ENCODE measurements at regions not wholly inside any gene's neighbourhood (a gene's known extent, or its start where the extent isn't known, plus 50 kb on each side); places are given as distances from the start of the nearest gene placed in this dataset.

GRCh38 chr11:81032906-81033305 is 1592.1 kb upstream of the TENM4 start:
- Histone ChIP-seq H2AK9ac (replicated peaks; ENCODE audit: low read depth, low read length, poor library complexity) (no peak overlapping the region), H3K27ac (ENCODE audit: insufficient read depth, low read length) (no peak overlapping the region), H3K36me3 (ENCODE audit: control insufficient read depth, insufficient read depth, low read length) (no peaks in the 10 kb centered on the region), H3K27me3 (ENCODE audit: control insufficient read depth, insufficient read depth, low read length) (no peaks in the 10 kb centered on the region), H3K4me2 (ENCODE audit: low read depth, low read length) (no peak overlapping the region), H2AK5ac (ENCODE audit: low read depth, low read length) (no peak overlapping the region), H4K20me1 (ENCODE audit: insufficient read depth, low read length) (no peaks in the 10 kb centered on the region), H2BK15ac (ENCODE audit: low read depth, low read length) (no peak overlapping the region), H3K56ac (ENCODE audit: extremely low read depth, insufficient read depth, low read length) (no peak overlapping the region), H3K23ac (ENCODE audit: low read depth, low read length) (no peak overlapping the region), H3K9ac (ENCODE audit: low read depth, low read length) (no peak overlapping the region), H3K4me1 (ENCODE audit: control insufficient read depth, insufficient read depth, low read length) (no peaks in the 10 kb centered on the region), H3K14ac (replicated peaks; ENCODE audit: low read depth, low read length) (no peak overlapping the region), H3K4me3 (ENCODE audit: insufficient read depth, low read depth, low read length) (no peak overlapping the region), H3K18ac (ENCODE audit: low read depth, low read length) (no peak overlapping the region), H4K8ac (ENCODE audit: low read depth in 2 of 2, low read length in 2 of 2) (no peak overlapping the region), H3K4ac (ENCODE audit: low read depth, low read length) (no peak overlapping the region), H2BK120ac (ENCODE audit: low read depth, low read length) (no peak overlapping the region), H3K9me1 (ENCODE audit: insufficient read depth, low read length) (no peaks in the 10 kb centered on the region), H4K5ac (ENCODE audit: low read depth, low read length) (no peak overlapping the region), H2BK20ac (ENCODE audit: low read depth, low read length) (no peak overlapping the region), H3K9me3 (ENCODE audit: control insufficient read depth, insufficient read depth, low read length) (peaks cover 2% of the 10 kb centered on the region; the same call in 1 of the 2 replicates), H2BK5ac (ENCODE audit: low read depth, low read length, poor library complexity, severe bottlenecking) (no peak overlapping the region), H4K91ac (ENCODE audit: insufficient read depth, low read depth, low read length) (no peak overlapping the region), H2AFZ (replicated peaks; ENCODE audit: low read length, poor library complexity) (no peak overlapping the region), H3K79me1 (ENCODE audit: low read depth in 1 of 2, low read length in 2 of 2) (no peaks in the 10 kb centered on the region)
- POLR2A ChIA-PET (ENCODE audit: unreplicated experiment) = no interaction called here
- intact Hi-C loops (cut with micrococcal nuclease) (no loop called here), dilution Hi-C loops (cut with HindIII; ENCODE audit: low sequenced_read_pairs, unreplicated experiment) (no loop called here), in situ Hi-C loops (cut with MboI; ENCODE audit: low sequenced_read_pairs) (no loop called here)
- CTCF ChIA-PET = interaction anchor here (0.8 kb wide), 1 partner anchor 16 kb away, joined by 3 read pairs; no protein-coding TSS in a partner anchor
- ATAC-seq (ENCODE audit: low read depth) = no peak
- BruUV-seq (replicated peaks) = no TSS peak
- 70% methylated on average over 4 of the region's 10 CpGs; no CpG with 5 or more reads in 1 of the 2 experiments for WGBS, 2 experiments (ENCODE audit: extremely low coverage in 2 of 2, insufficient read length in 1 of 2)
- TF ChIP-seq RFX5 (IDR thresholded peaks at IDR 0.05; ENCODE audit: low read depth, low read length) (no peak), CEBPB (IDR thresholded peaks at IDR 0.05; ENCODE audit: low read depth, low read length) (no peak), RCOR1 (IDR thresholded peaks at IDR 0.05; ENCODE audit: insufficient replicate concordance, low read length) (no peak), NFE2L2 (IDR thresholded peaks at IDR 0.05; ENCODE audit: low read depth, low read length) (no peak), MAZ (IDR thresholded peaks at IDR 0.05; ENCODE audit: borderline replicate concordance, low read depth, low read length) (no peak), CHD1 (IDR thresholded peaks at IDR 0.05; ENCODE audit: low read depth, low read length) (no peak), FOS (IDR thresholded peaks at IDR 0.05; ENCODE audit: low read depth, low read length) (no peak), RAD21 (IDR thresholded peaks at IDR 0.05; ENCODE audit: low read length) (no peak), MXI1 (IDR thresholded peaks at IDR 0.05; ENCODE audit: borderline replicate concordance, low read depth, low read length) (no peak), BHLHE40 (IDR thresholded peaks at IDR 0.05; ENCODE audit: low read depth, low read length) (no peak), MAFK (IDR thresholded peaks at IDR 0.05; ENCODE audit: low read depth, low read length) (no peak), USF2 (IDR thresholded peaks at IDR 0.05; ENCODE audit: low read depth, low read length) (no peak), SMC3 (IDR thresholded peaks at IDR 0.05; ENCODE audit: low read depth, low read length) (no peak), POLR2A (IDR thresholded peaks at IDR 0.05; ENCODE audit: low read depth, low read length) (no peak)
- TF ChIP-seq, protein P1, sequence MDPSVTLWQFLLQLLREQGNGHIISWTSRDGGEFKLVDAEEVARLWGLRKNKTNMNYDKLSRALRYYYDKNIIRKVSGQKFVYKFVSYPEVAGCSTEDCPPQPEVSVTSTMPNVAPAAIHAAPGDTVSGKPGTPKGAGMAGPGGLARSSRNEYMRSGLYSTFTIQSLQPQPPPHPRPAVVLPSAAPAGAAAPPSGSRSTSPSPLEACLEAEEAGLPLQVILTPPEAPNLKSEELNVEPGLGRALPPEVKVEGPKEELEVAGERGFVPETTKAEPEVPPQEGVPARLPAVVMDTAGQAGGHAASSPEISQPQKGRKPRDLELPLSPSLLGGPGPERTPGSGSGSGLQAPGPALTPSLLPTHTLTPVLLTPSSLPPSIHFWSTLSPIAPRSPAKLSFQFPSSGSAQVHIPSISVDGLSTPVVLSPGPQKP (IDR thresholded peaks at IDR 0.05; ENCODE audit: borderline replicate concordance, low read depth, low read length) = no peak
- TF ChIP-seq, protein P2, sequence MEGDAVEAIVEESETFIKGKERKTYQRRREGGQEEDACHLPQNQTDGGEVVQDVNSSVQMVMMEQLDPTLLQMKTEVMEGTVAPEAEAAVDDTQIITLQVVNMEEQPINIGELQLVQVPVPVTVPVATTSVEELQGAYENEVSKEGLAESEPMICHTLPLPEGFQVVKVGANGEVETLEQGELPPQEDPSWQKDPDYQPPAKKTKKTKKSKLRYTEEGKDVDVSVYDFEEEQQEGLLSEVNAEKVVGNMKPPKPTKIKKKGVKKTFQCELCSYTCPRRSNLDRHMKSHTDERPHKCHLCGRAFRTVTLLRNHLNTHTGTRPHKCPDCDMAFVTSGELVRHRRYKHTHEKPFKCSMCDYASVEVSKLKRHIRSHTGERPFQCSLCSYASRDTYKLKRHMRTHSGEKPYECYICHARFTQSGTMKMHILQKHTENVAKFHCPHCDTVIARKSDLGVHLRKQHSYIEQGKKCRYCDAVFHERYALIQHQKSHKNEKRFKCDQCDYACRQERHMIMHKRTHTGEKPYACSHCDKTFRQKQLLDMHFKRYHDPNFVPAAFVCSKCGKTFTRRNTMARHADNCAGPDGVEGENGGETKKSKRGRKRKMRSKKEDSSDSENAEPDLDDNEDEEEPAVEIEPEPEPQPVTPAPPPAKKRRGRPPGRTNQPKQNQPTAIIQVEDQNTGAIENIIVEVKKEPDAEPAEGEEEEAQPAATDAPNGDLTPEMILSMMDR (conservative IDR thresholded peaks at IDR 0.05; ENCODE audit: low read depth, low read length) = no peak
- no peak for DNase-seq
